PFSK-1 (cell line): ENCODE measurements at regions not wholly inside any gene's neighbourhood (a gene's known extent, or its start where the extent isn't known, plus 50 kb on each side); places are given as distances from the start of the nearest gene placed in this dataset.

ENCODE experiments used
- FOXP2 ChIP-seq: optimal IDR thresholded peaks from 2 replicates; pipeline ENCODE3; 2011; ENCODE audit warnings: borderline replicate concordance, control low read depth, inconsistent platforms; ENCODE audit not compliant: insufficient read depth; ENCODE audit errors: extremely low read length, extremely low read depth
- POLR2AphosphoS5 ChIP-seq: IDR thresholded peaks from 2 replicates; pipeline ENCODE4 v1.6.1; 2012; ENCODE audit warnings: low read depth, mild to moderate bottlenecking, control low read depth, low read length, moderate library complexity
- SIN3A ChIP-seq: IDR thresholded peaks from 2 replicates; pipeline ENCODE4 v1.6.1; 2012; ENCODE audit warnings: mild to moderate bottlenecking, low read length, moderate library complexity, borderline replicate concordance; ENCODE audit not compliant: insufficient read depth
- TAF1 ChIP-seq: IDR thresholded peaks from 2 replicates; pipeline ENCODE4 v1.6.1; 2012; ENCODE audit warnings: low read length, control low read depth, borderline replicate concordance; ENCODE audit not compliant: insufficient read depth
- TF ChIP-seq, protein P1 (sequence below), 2 experiments: IDR thresholded peaks; 2 replicates each; pipeline versions ENCODE4 v1.6.1 to v1.8.0; 2011 to 2012; ENCODE audit warnings: low read depth in 2 of 2, low read length in 2 of 2, control low read depth in 1 of 2, inconsistent platforms in 1 of 2, mild to moderate bottlenecking in 1 of 2, moderate library complexity in 1 of 2; ENCODE audit not compliant: insufficient read depth in 1 of 2

DNA sequence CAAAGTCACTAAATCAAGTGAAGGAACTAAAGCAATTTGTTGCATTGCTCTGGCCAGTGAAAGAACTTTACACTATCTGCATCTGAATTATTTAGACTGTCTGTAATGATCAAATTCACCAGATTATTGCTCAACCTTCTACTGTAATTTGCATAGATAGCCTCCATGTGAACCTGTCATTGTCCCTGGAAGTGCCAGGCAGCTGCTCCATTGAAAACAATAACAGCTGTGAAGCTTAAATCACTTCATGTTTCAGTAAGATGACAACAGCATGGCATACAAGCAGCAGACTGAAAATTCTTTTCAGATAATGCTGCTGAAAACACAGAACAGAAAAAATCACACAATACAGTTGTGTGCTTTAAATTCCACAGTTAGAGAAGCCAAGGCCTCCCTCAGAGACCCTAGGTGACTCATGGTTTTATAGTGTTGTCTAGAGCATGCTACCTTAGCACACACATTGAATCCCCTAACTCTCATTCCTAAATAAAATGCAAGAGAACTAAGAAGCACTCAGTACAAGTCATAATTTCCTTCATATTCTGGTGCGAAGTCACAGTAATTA is 248.9 kb downstream of the TPBG start:
- TF ChIP-seq, protein P1, sequence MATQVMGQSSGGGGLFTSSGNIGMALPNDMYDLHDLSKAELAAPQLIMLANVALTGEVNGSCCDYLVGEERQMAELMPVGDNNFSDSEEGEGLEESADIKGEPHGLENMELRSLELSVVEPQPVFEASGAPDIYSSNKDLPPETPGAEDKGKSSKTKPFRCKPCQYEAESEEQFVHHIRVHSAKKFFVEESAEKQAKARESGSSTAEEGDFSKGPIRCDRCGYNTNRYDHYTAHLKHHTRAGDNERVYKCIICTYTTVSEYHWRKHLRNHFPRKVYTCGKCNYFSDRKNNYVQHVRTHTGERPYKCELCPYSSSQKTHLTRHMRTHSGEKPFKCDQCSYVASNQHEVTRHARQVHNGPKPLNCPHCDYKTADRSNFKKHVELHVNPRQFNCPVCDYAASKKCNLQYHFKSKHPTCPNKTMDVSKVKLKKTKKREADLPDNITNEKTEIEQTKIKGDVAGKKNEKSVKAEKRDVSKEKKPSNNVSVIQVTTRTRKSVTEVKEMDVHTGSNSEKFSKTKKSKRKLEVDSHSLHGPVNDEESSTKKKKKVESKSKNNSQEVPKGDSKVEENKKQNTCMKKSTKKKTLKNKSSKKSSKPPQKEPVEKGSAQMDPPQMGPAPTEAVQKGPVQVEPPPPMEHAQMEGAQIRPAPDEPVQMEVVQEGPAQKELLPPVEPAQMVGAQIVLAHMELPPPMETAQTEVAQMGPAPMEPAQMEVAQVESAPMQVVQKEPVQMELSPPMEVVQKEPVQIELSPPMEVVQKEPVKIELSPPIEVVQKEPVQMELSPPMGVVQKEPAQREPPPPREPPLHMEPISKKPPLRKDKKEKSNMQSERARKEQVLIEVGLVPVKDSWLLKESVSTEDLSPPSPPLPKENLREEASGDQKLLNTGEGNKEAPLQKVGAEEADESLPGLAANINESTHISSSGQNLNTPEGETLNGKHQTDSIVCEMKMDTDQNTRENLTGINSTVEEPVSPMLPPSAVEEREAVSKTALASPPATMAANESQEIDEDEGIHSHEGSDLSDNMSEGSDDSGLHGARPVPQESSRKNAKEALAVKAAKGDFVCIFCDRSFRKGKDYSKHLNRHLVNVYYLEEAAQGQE (IDR thresholded peaks at IDR 0.05; ENCODE audit: insufficient read depth in 1 of 2, low read depth in 2 of 2, low read length in 2 of 2): no peak
- no peak for TF ChIP-seq POLR2AphosphoS5
- no peak for TF ChIP-seq SIN3A
- no peak for TF ChIP-seq FOXP2
- TF ChIP-seq TAF1: no peak

- TF ChIP-seq TAF1: no peak
- TF ChIP-seq POLR2AphosphoS5: no peak
- TF ChIP-seq, protein P1 (IDR thresholded peaks at IDR 0.05; ENCODE audit: insufficient read depth in 1 of 2, low read depth in 2 of 2, low read length in 2 of 2): no peak
- TF ChIP-seq FOXP2: no peak
- TF ChIP-seq SIN3A: no peak
These were observed 250.9 kb downstream of the TPBG start for GRCh38 chr6:82614518-82614917.

DNA sequence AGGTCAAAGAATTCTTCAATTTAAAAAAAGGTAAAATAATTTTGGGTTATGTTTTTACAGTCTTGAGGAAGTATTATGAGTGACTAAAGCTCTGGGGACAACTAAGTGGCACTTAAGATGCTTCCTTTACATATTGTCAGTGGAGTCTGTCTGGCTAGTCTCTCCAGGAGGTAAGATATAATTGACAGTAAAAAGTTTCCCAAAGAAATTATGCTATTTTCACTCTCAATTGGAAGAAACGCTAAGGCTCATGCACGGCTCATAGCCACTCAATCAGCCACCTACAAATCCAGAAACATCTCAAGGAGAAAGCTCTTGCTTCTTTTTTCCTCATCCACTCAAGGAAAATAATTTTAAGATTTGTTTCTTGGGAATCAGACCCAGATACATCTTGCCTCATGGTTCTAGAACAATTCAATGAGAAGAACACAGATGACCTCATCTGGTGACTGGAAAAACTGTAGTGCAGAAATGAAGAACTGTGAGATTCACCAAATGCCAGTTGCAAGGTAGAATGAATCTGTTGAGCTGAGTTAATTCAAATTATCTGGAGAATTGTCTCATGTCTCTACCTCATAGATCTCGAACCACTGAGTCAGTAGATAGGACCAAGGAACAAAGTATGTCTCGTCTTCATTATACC is 252.9 kb downstream of the TPBG start:
- TF ChIP-seq SIN3A: no peak

- TF ChIP-seq FOXP2: no peak
- no peak for TF ChIP-seq TAF1
- TF ChIP-seq, protein P1 (IDR thresholded peaks at IDR 0.05; ENCODE audit: insufficient read depth in 1 of 2, low read depth in 2 of 2, low read length in 2 of 2): no peak
These were observed 254.0 kb downstream of the TPBG start for GRCh38 chr6:82617648-82618047.

- TF ChIP-seq TAF1: no peak
- no peak for TF ChIP-seq SIN3A
- TF ChIP-seq FOXP2: no peak
- TF ChIP-seq POLR2AphosphoS5: no peak
- TF ChIP-seq, protein P1 (IDR thresholded peaks at IDR 0.05; ENCODE audit: insufficient read depth in 1 of 2, low read depth in 2 of 2, low read length in 2 of 2): no peak
These were observed 256.0 kb downstream of the TPBG start for GRCh38 chr6:82619573-82619972.
